ENCODE measurements at regions not wholly inside any gene's neighbourhood (a gene's known extent, or its start where the extent isn't known, plus 50 kb on each side); places are given as distances from the start of the nearest gene placed in this dataset.

DNA sequence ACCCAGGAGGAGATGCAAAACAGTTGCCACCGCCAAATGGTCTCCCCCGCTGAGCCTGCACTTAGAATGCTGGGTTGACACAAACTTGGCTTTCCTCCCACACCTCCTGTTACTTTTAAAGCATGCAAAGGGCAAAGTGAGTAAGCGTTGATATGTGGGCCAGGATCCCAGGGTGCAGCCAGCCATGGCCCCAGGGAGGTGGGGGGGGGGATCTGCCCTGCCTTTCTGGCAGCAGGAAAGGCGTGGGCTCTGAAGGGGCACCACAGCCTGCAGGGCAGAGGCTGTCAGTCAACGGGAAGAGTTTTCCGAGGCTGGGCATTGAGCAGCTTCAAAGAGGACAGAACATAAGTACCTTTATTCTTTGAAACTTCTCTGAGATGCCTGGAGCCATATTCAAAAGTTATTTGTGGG lies 142.3 kb downstream of the ABCC12 start:
- Mint-ChIP-seq H3K27ac (ENCODE audit: unreplicated experiment) (no peak overlapping the region), H3K27me3 (ENCODE audit: unreplicated experiment) (peaks cover 5% of the 10 kb centered on the region), H3K4me1 (ENCODE audit: low read depth, unreplicated experiment) (no peaks in the 10 kb centered on the region), H3K36me3 (ENCODE audit: unreplicated experiment) (no peaks in the 10 kb centered on the region), H3K4me3 (ENCODE audit: unreplicated experiment) (no peak overlapping the region), H3K9me3 (ENCODE audit: unreplicated experiment) (peaks cover 5% of the 10 kb centered on the region)
- no peak for DNase-seq
- TF ChIP-seq, protein P1, sequence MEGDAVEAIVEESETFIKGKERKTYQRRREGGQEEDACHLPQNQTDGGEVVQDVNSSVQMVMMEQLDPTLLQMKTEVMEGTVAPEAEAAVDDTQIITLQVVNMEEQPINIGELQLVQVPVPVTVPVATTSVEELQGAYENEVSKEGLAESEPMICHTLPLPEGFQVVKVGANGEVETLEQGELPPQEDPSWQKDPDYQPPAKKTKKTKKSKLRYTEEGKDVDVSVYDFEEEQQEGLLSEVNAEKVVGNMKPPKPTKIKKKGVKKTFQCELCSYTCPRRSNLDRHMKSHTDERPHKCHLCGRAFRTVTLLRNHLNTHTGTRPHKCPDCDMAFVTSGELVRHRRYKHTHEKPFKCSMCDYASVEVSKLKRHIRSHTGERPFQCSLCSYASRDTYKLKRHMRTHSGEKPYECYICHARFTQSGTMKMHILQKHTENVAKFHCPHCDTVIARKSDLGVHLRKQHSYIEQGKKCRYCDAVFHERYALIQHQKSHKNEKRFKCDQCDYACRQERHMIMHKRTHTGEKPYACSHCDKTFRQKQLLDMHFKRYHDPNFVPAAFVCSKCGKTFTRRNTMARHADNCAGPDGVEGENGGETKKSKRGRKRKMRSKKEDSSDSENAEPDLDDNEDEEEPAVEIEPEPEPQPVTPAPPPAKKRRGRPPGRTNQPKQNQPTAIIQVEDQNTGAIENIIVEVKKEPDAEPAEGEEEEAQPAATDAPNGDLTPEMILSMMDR (IDR thresholded peaks at IDR 0.05; ENCODE audit: partially characterized antibody, unreplicated experiment) = no peak

GRCh38 chr16:48011878-48012658 lies 143.7 kb downstream of the ABCC12 start:
- no peak overlapping the region for H3K4me3 Mint-ChIP-seq (ENCODE audit: unreplicated experiment)
- no peak for DNase-seq
- no peak overlapping the region for H3K27ac Mint-ChIP-seq (ENCODE audit: unreplicated experiment)
- no peaks in the 10 kb centered on the region for H3K4me1 Mint-ChIP-seq (ENCODE audit: low read depth, unreplicated experiment)
- TF ChIP-seq, protein P1 (IDR thresholded peaks at IDR 0.05; ENCODE audit: partially characterized antibody, unreplicated experiment) = no peak
- H3K36me3 Mint-ChIP-seq (ENCODE audit: unreplicated experiment) = no peaks in the 10 kb centered on the region
- H3K27me3 Mint-ChIP-seq (ENCODE audit: unreplicated experiment) = peaks cover 5% of the 10 kb centered on the region
- peaks cover 5% of the 10 kb centered on the region for H3K9me3 Mint-ChIP-seq (ENCODE audit: unreplicated experiment)

- no peaks in the 10 kb centered on the region for H3K4me1 Mint-ChIP-seq (ENCODE audit: low read depth, unreplicated experiment)
- peaks cover 5% of the 10 kb centered on the region for H3K9me3 Mint-ChIP-seq (ENCODE audit: unreplicated experiment)
- H3K36me3 Mint-ChIP-seq (ENCODE audit: unreplicated experiment) = peaks cover under 1% of the 10 kb centered on the region
- no peak overlapping the region for H3K4me3 Mint-ChIP-seq (ENCODE audit: unreplicated experiment)
- H3K27me3 Mint-ChIP-seq (ENCODE audit: unreplicated experiment) = peaks cover 5% of the 10 kb centered on the region
- no peak for DNase-seq
- TF ChIP-seq, protein P1 (IDR thresholded peaks at IDR 0.05; ENCODE audit: partially characterized antibody, unreplicated experiment) = no peak
- no peak overlapping the region for H3K27ac Mint-ChIP-seq (ENCODE audit: unreplicated experiment)
Measured at GRCh38 chr16:48011466-48011865, 144.3 kb downstream of the ABCC12 start.

GRCh38 chr16:48008011-48008525 lies 147.7 kb downstream of the ABCC12 start:
- H3K27me3 Mint-ChIP-seq (ENCODE audit: unreplicated experiment) = peaks cover 4% of the 10 kb centered on the region
- H3K4me3 Mint-ChIP-seq (ENCODE audit: unreplicated experiment) = no peak overlapping the region
- TF ChIP-seq, protein P1 (IDR thresholded peaks at IDR 0.05; ENCODE audit: partially characterized antibody, unreplicated experiment) = no peak
- H3K27ac Mint-ChIP-seq (ENCODE audit: unreplicated experiment) = no peak overlapping the region
- H3K4me1 Mint-ChIP-seq (ENCODE audit: low read depth, unreplicated experiment) = no peaks in the 10 kb centered on the region
- peaks cover 4% of the 10 kb centered on the region for H3K36me3 Mint-ChIP-seq (ENCODE audit: unreplicated experiment)
- peaks cover 3% of the 10 kb centered on the region for H3K9me3 Mint-ChIP-seq (ENCODE audit: unreplicated experiment)
- DNase-seq = no peak

GRCh38 chr16:48004141-48004695 lies 151.6 kb downstream of the ABCC12 start:
- H3K27me3 Mint-ChIP-seq (ENCODE audit: unreplicated experiment) = no peaks in the 10 kb centered on the region
- H3K9me3 Mint-ChIP-seq (ENCODE audit: unreplicated experiment) = peaks cover 2% of the 10 kb centered on the region
- no peak overlapping the region for H3K4me3 Mint-ChIP-seq (ENCODE audit: unreplicated experiment)
- no peak for DNase-seq
- peaks cover 4% of the 10 kb centered on the region for H3K36me3 Mint-ChIP-seq (ENCODE audit: unreplicated experiment)
- H3K4me1 Mint-ChIP-seq (ENCODE audit: low read depth, unreplicated experiment) = no peaks in the 10 kb centered on the region
- H3K27ac Mint-ChIP-seq (ENCODE audit: unreplicated experiment) = no peak overlapping the region
- TF ChIP-seq, protein P1 (IDR thresholded peaks at IDR 0.05; ENCODE audit: partially characterized antibody, unreplicated experiment) = no peak

All from glutamatergic neuron (in vitro differentiated cells).